ENCODE measurements at regions not wholly inside any gene's neighbourhood (a gene's known extent, or its start where the extent isn't known, plus 50 kb on each side); places are given as distances from the start of the nearest gene placed in this dataset.
"Not testable (repeated sequence)": the region's sequence is repeated elsewhere in the genome, so short reads cannot be mapped to it uniquely, and the experiment has no call there.

- no peak for DNase-seq
Observed at GRCh38 chr1:82086739-82087138, 286.0 kb downstream of the ADGRL2 start.

- no peak for DNase-seq
Observed at GRCh38 chr1:82079607-82080006, 278.9 kb downstream of the ADGRL2 start.

- no peak for DNase-seq
Observed at GRCh38 chr1:82073659-82074058, 272.9 kb downstream of the ADGRL2 start.

- DNase-seq, result no peak
Observed at GRCh38 chr1:82073071-82073470, 272.3 kb downstream of the ADGRL2 start.

- no peak for DNase-seq
Observed at GRCh38 chr1:82065916-82066315, 265.2 kb downstream of the ADGRL2 start.

GRCh38 chr1:82064691-82065090, 264.0 kb downstream of the ADGRL2 start:
- no peak for DNase-seq

GRCh38 chr1:82062206-82062605, 261.5 kb downstream of the ADGRL2 start:
- no peak for DNase-seq

GRCh38 chr1:82059959-82060358, 259.2 kb downstream of the ADGRL2 start:
- DNase-seq, result no peak

- DNase-seq, result no peak
Observed at GRCh38 chr1:82057011-82057410, 256.3 kb downstream of the ADGRL2 start.

- not testable (repeated sequence) for DNase-seq
Observed at GRCh38 chr1:82055375-82055774, 254.6 kb downstream of the ADGRL2 start.

GRCh38 chr1:82052563-82052962, 251.8 kb downstream of the ADGRL2 start:
- no peak for DNase-seq

- no peak for DNase-seq
Observed at GRCh38 chr1:82048596-82048995, 247.9 kb downstream of the ADGRL2 start.

GRCh38 chr1:82045221-82045620, 244.5 kb downstream of the ADGRL2 start:
- no peak for DNase-seq

GRCh38 chr1:82044536-82044935, 243.8 kb downstream of the ADGRL2 start:
- no peak for DNase-seq

GRCh38 chr1:82044111-82044510, 243.4 kb downstream of the ADGRL2 start:
- no peak for DNase-seq

- no peak for DNase-seq
Observed at GRCh38 chr1:82042306-82043060, 241.7 kb downstream of the ADGRL2 start.

Measured in activated gamma-delta T cell treated with Interleukin-2 at 50 U/mL for 16 hours (primary cell).